Esophagus squamous epithelium (tissue), 4 donors: ENCODE measurements at regions not wholly inside any gene's neighbourhood (a gene's known extent, or its start where the extent isn't known, plus 50 kb on each side); places are given as distances from the start of the nearest gene placed in this dataset.

Experiments
- POLR2A ChIP-seq, 4 donors: fragments of 450-650 bp; IDR thresholded peaks; one replicate each; pipeline ENCODE4 v1.6.1; 2017; ENCODE audit warnings: antibody characterized with exemption in 4 of 4, mild to moderate bottlenecking in 4 of 4, moderate library complexity in 3 of 4
- TF ChIP-seq, protein P1 (sequence below), 6 experiments: fragments of 450-650 bp in 4 of 6; fragments of 200-600 bp in 2 of 6; sonication (generic) in 2 of 6; IDR thresholded peaks; one replicate each; pipeline ENCODE4 v1.5.1; 2016 to 2019; ENCODE audit warnings: antibody characterized with exemption in 6 of 6, mild to moderate bottlenecking in 4 of 6, moderate library complexity in 4 of 6

DNA sequence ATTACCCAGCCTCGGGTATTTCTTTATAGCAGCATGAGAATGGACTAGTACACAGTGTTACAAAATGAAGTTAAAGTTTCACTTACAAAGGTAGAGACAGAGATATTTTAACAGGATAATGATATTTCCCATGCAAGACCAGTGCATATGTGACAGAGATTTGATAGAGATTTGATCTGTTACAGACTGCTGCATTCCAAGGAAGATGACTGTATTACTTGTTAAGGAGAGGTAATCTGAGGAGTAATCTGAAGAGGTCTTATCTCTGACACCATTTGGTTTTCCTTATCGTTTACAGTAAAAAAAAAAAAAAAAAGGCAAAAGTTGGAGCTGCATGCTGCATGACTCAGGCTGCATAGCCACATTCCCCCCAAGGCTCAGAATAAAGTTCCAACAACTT lies 289.6 kb downstream of the POM121L12 start:
- TF ChIP-seq, protein P1, sequence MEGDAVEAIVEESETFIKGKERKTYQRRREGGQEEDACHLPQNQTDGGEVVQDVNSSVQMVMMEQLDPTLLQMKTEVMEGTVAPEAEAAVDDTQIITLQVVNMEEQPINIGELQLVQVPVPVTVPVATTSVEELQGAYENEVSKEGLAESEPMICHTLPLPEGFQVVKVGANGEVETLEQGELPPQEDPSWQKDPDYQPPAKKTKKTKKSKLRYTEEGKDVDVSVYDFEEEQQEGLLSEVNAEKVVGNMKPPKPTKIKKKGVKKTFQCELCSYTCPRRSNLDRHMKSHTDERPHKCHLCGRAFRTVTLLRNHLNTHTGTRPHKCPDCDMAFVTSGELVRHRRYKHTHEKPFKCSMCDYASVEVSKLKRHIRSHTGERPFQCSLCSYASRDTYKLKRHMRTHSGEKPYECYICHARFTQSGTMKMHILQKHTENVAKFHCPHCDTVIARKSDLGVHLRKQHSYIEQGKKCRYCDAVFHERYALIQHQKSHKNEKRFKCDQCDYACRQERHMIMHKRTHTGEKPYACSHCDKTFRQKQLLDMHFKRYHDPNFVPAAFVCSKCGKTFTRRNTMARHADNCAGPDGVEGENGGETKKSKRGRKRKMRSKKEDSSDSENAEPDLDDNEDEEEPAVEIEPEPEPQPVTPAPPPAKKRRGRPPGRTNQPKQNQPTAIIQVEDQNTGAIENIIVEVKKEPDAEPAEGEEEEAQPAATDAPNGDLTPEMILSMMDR (IDR thresholded peaks at IDR 0.05) = no peak
- TF ChIP-seq POLR2A (IDR thresholded peaks at IDR 0.05) = no peak
